NCI-H345 (cell line): ENCODE measurements at regions not wholly inside any gene's neighbourhood (a gene's known extent, or its start where the extent isn't known, plus 50 kb on each side); places are given as distances from the start of the nearest gene placed in this dataset.

ENCODE experiments used
- DNase-seq: peaks from one replicate; lab custom pipeline; 2025; lab: John Stamatoyannopoulos, UW

DNA sequence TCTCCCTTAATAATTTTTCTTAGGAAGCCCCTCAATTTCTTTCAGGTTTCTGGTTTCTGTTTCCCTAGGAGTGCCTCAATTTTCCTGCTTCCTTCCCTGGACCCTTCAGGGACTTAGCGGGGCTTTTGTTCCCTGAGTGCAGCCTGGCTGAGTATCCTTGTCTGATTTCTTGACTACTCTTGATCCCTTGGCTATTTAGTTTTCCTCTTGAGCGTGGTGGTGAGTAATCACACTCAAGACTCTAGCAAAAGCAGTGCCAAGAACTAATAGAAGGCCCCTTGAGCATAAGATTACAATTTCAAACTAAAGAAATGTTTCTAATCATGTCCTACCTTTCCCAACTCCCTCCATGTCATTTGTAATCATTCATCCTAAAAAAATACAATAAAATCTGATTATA, 94.3 kb upstream of the C3orf80 start:
- no peak for DNase-seq

DNA sequence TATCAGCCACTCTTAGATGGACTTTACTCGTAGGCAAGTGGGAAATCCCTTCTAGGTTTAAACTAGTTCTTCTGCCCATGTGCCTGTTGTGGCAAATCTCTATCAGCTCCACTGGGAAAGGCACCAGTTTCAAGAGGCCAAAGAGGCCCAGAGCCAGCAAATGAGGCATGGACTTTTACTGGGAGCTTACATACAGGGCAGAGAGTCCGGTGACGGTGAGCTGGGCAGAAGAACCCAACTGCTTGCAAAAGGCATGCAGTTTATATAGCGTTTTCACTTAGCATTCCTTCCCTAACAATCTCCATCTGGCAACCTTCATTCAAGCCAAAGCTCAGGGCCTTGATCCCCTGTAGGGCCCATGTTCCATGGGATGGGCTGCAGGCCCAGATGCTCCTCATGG, 93.0 kb upstream of the C3orf80 start:
- DNase-seq = no peak

DNA sequence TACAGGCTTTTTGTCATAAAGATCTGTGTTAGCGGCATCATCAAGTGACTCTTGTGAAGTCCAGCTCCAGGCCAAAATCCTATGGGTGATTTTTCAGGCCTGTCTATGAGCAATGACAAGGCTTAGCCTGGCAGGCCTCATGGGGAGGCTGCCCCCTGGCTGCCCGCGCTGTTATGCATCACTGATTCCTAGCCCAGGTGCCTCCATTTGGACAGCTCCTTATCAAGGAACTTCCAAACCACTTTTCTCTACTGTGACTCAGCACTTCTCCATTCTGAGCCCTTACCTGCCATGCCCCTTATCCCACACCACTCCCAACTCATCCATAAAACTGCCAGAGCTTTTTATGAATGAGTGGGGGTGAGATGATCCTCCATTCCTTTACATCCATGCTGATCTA, 91.5 kb upstream of the C3orf80 start:
- no peak for DNase-seq

GRCh38 chr3:160134454-160134853, 90.8 kb upstream of the C3orf80 start:
- DNase-seq = no peak

GRCh38 chr3:160134964-160135363, 90.3 kb upstream of the C3orf80 start:
- no peak for DNase-seq

- no peak for DNase-seq
Observed at GRCh38 chr3:160135851-160136250, 89.4 kb upstream of the C3orf80 start.

DNA sequence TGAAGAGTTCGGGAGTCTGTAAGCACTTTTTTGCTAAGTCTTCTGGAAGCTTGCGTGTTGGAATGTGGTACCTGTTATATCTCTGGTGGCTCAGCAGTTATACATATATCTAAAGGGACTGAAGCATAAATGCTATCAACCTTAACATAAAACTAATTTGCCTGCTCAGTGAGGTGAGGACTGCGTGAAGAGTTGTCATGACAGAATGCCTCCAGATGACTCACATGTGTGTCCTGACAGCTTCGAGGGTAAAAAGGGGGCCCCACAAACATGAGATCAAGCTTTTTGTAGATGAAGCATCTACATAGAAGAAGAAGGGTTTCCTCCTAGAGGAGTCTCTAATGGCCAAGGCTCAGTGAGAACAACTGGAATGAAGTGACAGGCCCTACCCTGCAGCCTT, 88.8 kb upstream of the C3orf80 start:
- DNase-seq = no peak

DNA sequence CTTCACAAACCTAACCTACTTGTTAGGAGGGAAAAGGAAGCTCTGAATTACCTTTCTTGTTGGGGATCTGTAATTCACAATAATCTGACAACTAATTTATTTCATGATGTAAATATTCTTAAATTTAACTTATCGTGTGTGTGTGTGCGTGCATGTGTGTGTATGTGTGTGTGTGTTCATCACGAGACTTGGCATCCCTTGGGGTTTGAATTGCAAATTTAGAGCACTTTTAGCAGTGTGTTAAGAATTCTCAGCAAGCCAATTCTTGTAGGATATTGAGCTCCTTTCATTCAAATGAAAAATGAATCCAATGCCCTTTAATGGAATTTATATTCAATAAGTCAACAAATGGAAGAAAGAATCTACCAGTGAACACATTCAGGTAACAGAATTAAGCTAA, 85.9 kb upstream of the C3orf80 start:
- DNase-seq = no peak

- DNase-seq = no peak
Observed at GRCh38 chr3:160140756-160141155, 84.5 kb upstream of the C3orf80 start.

- no peak for DNase-seq
Observed at GRCh38 chr3:160141485-160142185, 83.6 kb upstream of the C3orf80 start.

- DNase-seq = no peak
Observed at GRCh38 chr3:160143482-160143881, 81.7 kb upstream of the C3orf80 start.

GRCh38 chr3:160150066-160150465, 75.2 kb upstream of the C3orf80 start:
- no peak for DNase-seq

- no peak for DNase-seq
Observed at GRCh38 chr3:160150525-160150924, 74.7 kb upstream of the C3orf80 start.

DNA sequence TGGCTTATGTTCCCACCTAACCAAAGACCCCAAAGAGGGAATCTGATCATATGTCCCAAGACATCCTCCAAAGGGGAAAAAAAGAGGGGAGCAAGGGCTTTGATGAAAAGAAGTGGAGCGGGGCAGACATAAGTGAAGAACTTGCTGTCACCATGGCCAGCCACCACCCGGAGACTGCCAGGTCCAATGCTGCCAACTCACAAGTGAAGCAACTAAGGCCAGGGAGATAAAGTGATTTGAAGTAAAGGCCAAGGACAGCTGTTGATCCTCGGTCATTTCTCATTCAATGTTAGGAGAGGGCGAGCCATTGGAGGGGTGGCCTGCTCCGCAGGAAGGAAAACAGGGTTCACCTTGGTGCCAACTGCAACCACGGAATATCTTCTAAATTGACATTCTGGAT, 72.6 kb upstream of the C3orf80 start:
- DNase-seq = no peak

DNA sequence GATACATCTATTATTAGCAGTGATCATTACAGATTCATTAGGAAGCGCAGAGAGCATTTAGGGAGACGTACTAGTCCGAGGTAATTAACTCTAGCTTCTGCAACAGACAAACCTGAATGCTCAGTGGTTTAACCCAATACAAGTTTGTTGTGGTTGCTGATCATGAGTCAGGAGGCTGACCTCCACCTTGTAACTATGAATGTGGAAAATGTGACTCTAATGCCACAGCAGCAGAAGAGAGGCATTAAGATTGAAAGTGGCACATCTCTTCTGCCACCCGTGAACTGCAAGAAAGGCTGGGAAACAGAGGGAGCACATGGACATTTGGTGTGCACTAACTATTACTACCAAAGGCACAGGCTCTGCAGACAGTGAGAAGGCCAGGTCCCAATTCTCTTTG, 71.2 kb upstream of the C3orf80 start:
- no peak for DNase-seq

- DNase-seq = no peak
Observed at GRCh38 chr3:160154596-160154995, 70.6 kb upstream of the C3orf80 start.

DNA sequence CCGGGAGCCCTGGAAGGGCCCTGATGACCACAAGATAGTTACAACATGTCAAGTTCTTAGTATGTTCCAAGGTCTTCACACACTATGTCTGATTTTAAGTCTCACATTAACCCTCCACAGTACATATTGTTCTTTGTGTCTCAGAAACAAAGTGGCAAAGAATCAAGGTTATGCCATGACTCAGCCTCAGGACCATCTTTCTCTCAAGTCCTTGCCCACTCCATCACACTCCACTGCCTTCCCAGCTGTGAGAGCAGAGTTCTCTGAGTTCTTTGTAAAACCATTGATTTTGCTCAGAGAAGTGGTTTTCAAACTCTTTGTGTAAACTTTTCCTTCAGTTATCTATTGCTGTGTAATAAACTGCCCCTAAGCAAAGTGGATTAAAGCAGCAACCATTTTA, 67.9 kb upstream of the C3orf80 start:
- no peak for DNase-seq

DNA sequence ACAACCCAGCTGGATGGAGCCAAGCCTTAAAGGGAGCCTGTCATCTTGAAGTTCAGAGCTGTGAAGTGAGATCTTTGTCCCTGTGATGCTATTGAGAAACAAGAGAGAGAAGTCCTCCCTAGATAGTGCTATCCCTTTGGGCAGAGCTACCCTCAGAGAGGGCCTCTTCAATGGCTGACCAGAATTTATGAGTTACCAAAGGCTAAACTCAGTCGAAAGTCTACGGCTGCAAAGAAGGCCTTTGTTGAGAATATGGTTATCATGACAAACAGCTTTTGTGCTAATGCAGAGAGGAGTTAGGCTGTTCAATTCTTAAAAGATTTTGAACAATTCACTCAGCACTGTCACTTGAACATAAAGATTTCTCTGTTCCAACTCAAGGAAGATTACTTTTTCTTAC, 65.9 kb upstream of the C3orf80 start:
- no peak for DNase-seq

- DNase-seq = no peak
Observed at GRCh38 chr3:160159806-160160205, 65.4 kb upstream of the C3orf80 start.

DNA sequence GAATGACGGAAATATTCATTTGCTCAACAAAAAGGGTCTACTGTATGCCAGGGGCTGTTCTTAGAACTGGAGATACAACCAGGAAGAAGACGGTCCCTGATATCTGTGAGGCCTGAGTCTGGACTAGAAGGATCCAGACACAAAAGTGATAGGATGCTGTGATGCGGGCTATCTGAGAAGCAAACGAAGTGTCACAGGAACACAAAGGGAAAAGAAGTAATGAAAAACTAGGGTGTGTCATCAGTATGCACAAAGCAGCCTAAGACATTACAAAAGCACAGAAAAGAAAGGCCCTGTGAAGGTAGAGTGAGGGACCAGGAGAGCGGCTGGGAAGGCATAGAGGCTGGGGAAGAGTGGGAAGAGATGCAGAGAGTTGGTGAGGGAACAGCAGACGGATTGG, 63.3 kb upstream of the C3orf80 start:
- DNase-seq = no peak

GRCh38 chr3:160162440-160162839, 62.8 kb upstream of the C3orf80 start:
- no peak for DNase-seq

DNA sequence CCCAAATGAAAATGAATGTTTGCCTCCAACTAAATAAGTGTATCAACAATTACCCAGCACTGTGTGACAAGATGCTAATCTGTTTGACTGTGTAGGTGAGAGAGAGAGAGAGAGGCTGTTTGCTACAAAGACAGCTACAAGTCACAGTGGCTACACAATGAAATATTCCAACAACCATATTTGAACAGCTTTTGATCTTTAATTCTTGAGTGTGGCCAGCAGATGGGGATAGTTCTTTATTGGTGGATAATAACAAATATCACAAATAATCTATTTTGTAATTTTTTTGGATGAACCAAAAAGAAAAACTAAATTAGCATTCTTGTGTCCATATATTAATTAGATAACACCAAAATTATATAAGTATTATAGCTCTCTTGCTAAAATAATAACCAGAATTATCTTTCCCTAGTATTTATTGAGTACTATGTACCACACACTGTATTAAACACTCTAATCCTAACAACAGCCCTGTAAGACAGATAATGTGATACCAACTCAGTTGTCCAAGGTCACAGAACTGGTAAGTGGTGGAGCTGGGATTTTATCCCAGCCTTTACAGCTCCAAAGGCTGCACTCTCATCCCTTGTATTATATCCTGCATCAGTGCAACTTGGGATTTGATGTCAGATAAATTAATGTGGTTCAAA, 61.9 kb upstream of the C3orf80 start:
- peak; percentile 19 for DNase-seq

DNA sequence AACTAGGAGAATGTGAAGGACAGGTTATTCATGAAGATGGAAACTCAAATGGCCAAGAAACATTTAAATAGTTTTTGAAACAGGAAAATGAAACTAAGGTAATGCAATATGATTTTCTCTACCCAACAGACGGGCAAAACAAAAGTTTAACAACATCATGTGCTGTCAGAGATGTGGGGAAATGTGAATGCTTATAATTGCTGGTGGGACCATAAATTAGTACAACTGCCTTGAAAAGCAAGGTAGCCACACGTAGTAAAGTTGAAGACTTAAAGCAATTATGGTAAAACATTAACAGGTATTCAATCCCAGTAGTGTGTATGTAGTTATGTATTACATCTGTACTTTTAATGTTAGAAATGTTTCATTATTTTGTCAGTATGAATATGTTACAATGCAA, 57.0 kb upstream of the C3orf80 start:
- no peak for DNase-seq
